ENCODE measurements at regions not wholly inside any gene's neighbourhood (a gene's known extent, or its start where the extent isn't known, plus 50 kb on each side); places are given as distances from the start of the nearest gene placed in this dataset.

- DNase-seq (ENCODE audit: extremely low read depth, low read depth): no peak
- no peak for TF ChIP-seq CTCF (IDR thresholded peaks at IDR 0.05; ENCODE audit: low read depth, low read length)
Observed at GRCh38 chr12:74899031-74899829, 310.4 kb downstream of the KCNC2 start.

GRCh38 chr12:74900232-74900631, 309.4 kb downstream of the KCNC2 start:
- DNase-seq (ENCODE audit: extremely low read depth, low read depth): no peak
- no peak for TF ChIP-seq CTCF (IDR thresholded peaks at IDR 0.05; ENCODE audit: low read depth, low read length)

- no peak for TF ChIP-seq CTCF (IDR thresholded peaks at IDR 0.05; ENCODE audit: low read depth, low read length)
Observed at GRCh38 chr12:74903522-74903921, 306.1 kb downstream of the KCNC2 start.

GRCh38 chr12:74906224-74906623, 303.4 kb downstream of the KCNC2 start:
- no peak for TF ChIP-seq CTCF (IDR thresholded peaks at IDR 0.05; ENCODE audit: low read depth, low read length)
- DNase-seq (ENCODE audit: extremely low read depth, low read depth): no peak

More at GRCh38 chr12:74903522-74903921, 306.1 kb downstream of the KCNC2 start:
- DNase-seq (ENCODE audit: extremely low read depth, low read depth): no peak

GRCh38 chr12:74910831-74911230, 298.8 kb downstream of the KCNC2 start:
- TF ChIP-seq CTCF (IDR thresholded peaks at IDR 0.05; ENCODE audit: low read depth, low read length): no peak
- no peak for DNase-seq (ENCODE audit: extremely low read depth, low read depth)

GRCh38 chr12:74914378-74914777, 295.3 kb downstream of the KCNC2 start:
- no peak for TF ChIP-seq CTCF (IDR thresholded peaks at IDR 0.05; ENCODE audit: low read depth, low read length)
- no peak for DNase-seq (ENCODE audit: extremely low read depth, low read depth)

GRCh38 chr12:74915718-74916117, 293.9 kb downstream of the KCNC2 start:
- no peak for DNase-seq (ENCODE audit: extremely low read depth, low read depth)
- TF ChIP-seq CTCF (IDR thresholded peaks at IDR 0.05; ENCODE audit: low read depth, low read length): no peak
